ENCODE measurements at regions not wholly inside any gene's neighbourhood (a gene's known extent, or its start where the extent isn't known, plus 50 kb on each side); places are given as distances from the start of the nearest gene placed in this dataset.

DNA sequence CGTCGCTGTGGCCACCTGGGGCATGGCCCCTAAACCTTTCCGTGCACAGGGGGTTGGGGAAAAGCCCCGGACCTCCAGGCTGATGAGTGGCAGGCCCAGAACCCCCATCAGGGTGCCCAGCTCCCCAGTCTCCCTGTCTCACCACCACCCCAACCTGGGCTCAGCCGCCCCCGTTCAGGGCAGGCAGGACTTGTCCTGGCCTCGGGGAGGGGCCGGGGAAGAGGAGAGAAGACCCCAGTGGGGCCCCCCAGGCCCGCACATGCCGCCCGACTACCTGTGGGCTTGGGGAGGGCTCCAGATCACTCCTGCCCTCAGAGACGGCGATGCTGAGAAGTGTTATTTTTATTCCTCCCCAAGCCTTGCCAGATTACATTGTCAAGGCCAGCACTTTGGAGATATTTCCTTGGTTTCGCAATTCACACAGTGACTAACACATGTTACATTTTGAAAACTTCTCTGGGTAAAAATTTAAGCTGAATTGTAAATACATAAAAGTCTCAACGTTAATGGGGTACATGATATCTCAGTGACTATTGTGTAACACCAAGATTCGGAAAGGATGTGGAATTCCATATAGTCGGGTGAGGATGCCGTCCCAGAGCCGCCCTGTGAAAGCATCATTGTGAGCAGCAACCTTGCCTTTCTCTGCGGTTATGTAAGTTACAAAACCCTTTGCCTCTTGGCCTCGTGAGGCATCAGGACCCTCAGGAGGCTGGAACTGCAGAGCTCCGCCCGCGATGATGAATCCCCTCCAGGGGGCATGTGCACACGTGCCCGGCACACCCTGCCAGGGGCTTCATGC, 85.6 kb upstream of the DIO3 start:
- Histone ChIP-seq H3K27ac (ENCODE audit: low read depth in 1 of 2, low read length in 2 of 2) (no peak overlapping the region), H3K9me3 (ENCODE audit: control insufficient read depth, low read length) (no peaks in the 10 kb centered on the region), H3K27me3 (ENCODE audit: control insufficient read depth in 1 of 2, insufficient read depth in 2 of 2, low read length in 1 of 2) (no peaks in the 10 kb centered on the region), H3K4me3 (ENCODE audit: low read length in 2 of 2) (no peak overlapping the region), H3K4me1 (ENCODE audit: control insufficient read depth in 1 of 2, insufficient read depth in 2 of 2, low read length in 2 of 2) (no peaks in the 10 kb centered on the region), H3K36me3 (ENCODE audit: control insufficient read depth in 1 of 2, insufficient read depth in 2 of 2, low read length in 1 of 2) (no peaks in the 10 kb centered on the region)
- intact Hi-C loops (cut with DNase I), result no loop called here
- WGBS, 2 donors, result 53 to 54% methylated on average over 24 to 26 of the region's 26 CpGs
- ATAC-seq (ENCODE audit: low FRiP score), result peak; percentile 63
- DNase-seq, result peak in 1 of 2 donors; percentile 72

- Histone ChIP-seq H3K9me3 (ENCODE audit: control insufficient read depth, low read length) (no peaks in the 10 kb centered on the region), H3K36me3 (ENCODE audit: control insufficient read depth in 1 of 2, insufficient read depth in 2 of 2, low read length in 1 of 2) (no peaks in the 10 kb centered on the region), H3K27me3 (ENCODE audit: control insufficient read depth in 1 of 2, insufficient read depth in 2 of 2, low read length in 1 of 2) (no peaks in the 10 kb centered on the region), H3K4me1 (ENCODE audit: control insufficient read depth in 1 of 2, insufficient read depth in 2 of 2, low read length in 2 of 2) (no peaks in the 10 kb centered on the region), H3K27ac (ENCODE audit: low read depth in 1 of 2, low read length in 2 of 2) (no peak overlapping the region), H3K4me3 (ENCODE audit: low read length in 2 of 2) (no peak overlapping the region)
- intact Hi-C loops (cut with DNase I), result no loop called here
- 75 to 76% methylated on average over 9 of the region's 9 CpGs for WGBS, 2 donors
- DNase-seq (no peak), ATAC-seq (ENCODE audit: low FRiP score) (no peak)
Measured at GRCh38 chr14:101476258-101476915, 84.9 kb upstream of the DIO3 start.

DNA sequence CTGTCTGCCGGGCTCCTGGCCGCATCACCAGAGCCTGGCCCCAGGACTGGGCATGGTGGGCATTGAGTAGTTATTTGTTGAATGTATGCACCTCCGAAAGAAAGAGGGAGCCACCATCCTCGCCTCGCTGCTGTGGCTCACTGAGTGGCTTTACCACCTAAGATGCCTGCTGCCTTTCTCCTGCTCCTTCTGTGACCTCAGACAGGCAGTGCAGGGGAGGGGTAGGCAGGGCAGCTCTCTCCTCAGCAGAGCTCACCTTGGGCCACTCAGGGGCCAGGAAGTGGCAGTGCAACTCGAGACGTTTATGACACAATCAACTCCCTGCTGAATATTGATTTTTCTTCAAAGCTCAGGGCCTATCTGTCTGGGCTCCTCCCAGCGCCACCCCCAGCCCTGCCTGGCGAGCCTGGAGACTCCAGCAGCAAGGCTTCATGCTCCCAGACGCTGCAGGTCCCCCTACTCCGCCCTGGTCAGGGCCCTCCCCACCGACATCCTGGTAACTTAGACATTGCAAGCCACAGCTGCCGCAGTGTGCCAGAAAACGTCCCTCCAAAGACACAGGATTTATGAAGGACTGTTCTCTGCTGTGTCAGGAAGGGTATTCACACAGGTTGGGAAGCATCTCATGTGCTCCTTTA, 84.3 kb upstream of the DIO3 start:
- H3K4me1 ChIP-seq (ENCODE audit: control insufficient read depth in 1 of 2, insufficient read depth in 2 of 2, low read length in 2 of 2), result no peaks in the 10 kb centered on the region
- peak in 1 of 2 donors; percentile 67 for DNase-seq
- 44 to 60% methylated on average over 14 of the region's 14 CpGs for WGBS, 2 donors
- H3K27ac ChIP-seq (ENCODE audit: low read depth in 1 of 2, low read length in 2 of 2), result no peak overlapping the region
- intact Hi-C loops (cut with DNase I), result no loop called here
- H3K36me3 ChIP-seq (ENCODE audit: control insufficient read depth in 1 of 2, insufficient read depth in 2 of 2, low read length in 1 of 2), result no peaks in the 10 kb centered on the region
- H3K9me3 ChIP-seq (ENCODE audit: control insufficient read depth, low read length), result no peaks in the 10 kb centered on the region
- no peak overlapping the region for H3K4me3 ChIP-seq (ENCODE audit: low read length in 2 of 2)
- H3K27me3 ChIP-seq (ENCODE audit: control insufficient read depth in 1 of 2, insufficient read depth in 2 of 2, low read length in 1 of 2), result no peaks in the 10 kb centered on the region
- no peak for ATAC-seq (ENCODE audit: low FRiP score)

DNA sequence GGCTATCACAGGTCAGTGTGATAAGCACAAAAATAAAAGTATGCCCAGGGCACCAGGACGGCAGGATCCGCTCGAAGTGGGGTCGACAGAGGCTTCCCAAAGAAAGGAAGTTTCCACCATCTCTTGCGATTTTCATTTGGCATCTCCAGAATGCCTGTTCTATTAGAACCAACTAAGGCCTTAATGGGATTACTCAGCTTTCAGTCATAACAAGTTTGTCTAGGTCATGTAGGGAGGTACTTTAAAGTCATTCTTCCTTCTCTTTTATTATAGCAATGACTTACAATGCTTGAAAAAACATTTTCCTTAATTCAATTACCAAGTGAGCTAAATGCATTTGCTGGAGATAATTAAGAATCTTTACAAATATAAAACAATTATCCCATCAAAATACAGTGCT, 83.6 kb upstream of the DIO3 start:
- Histone ChIP-seq H3K36me3 (ENCODE audit: control insufficient read depth in 1 of 2, insufficient read depth in 2 of 2, low read length in 1 of 2) (no peaks in the 10 kb centered on the region), H3K27me3 (ENCODE audit: control insufficient read depth in 1 of 2, insufficient read depth in 2 of 2, low read length in 1 of 2) (no peaks in the 10 kb centered on the region), H3K9me3 (ENCODE audit: control insufficient read depth, low read length) (no peaks in the 10 kb centered on the region), H3K27ac (ENCODE audit: low read depth in 1 of 2, low read length in 2 of 2) (no peak overlapping the region), H3K4me3 (ENCODE audit: low read length in 2 of 2) (no peak overlapping the region), H3K4me1 (ENCODE audit: control insufficient read depth in 1 of 2, insufficient read depth in 2 of 2, low read length in 2 of 2) (no peaks in the 10 kb centered on the region)
- WGBS, 2 donors, result 72 to 82% methylated on average over 5 of the region's 5 CpGs
- intact Hi-C loops (cut with DNase I), result no loop called here
- DNase-seq (no peak), ATAC-seq (ENCODE audit: low FRiP score) (no peak)

GRCh38 chr14:101478096-101478495, 83.2 kb upstream of the DIO3 start:
- ATAC-seq (ENCODE audit: low FRiP score) (no peak), DNase-seq (peak in 1 of 2 donors; percentile 59)
- no peak overlapping the region for H3K27ac ChIP-seq (ENCODE audit: low read depth in 1 of 2, low read length in 2 of 2)
- H3K9me3 ChIP-seq (ENCODE audit: control insufficient read depth, low read length), result no peaks in the 10 kb centered on the region
- no peaks in the 10 kb centered on the region for H3K27me3 ChIP-seq (ENCODE audit: control insufficient read depth in 1 of 2, insufficient read depth in 2 of 2, low read length in 1 of 2)
- H3K4me1 ChIP-seq (ENCODE audit: control insufficient read depth in 1 of 2, insufficient read depth in 2 of 2, low read length in 2 of 2), result no peaks in the 10 kb centered on the region
- intact Hi-C loops (cut with DNase I), result no loop called here
- WGBS, 2 donors, result 57 to 63% methylated on average over 13 of the region's 13 CpGs
- H3K36me3 ChIP-seq (ENCODE audit: control insufficient read depth in 1 of 2, insufficient read depth in 2 of 2, low read length in 1 of 2), result no peaks in the 10 kb centered on the region
- no peak overlapping the region for H3K4me3 ChIP-seq (ENCODE audit: low read length in 2 of 2)

GRCh38 chr14:101478796-101479410, 82.4 kb upstream of the DIO3 start:
- no peak overlapping the region for H3K27ac ChIP-seq (ENCODE audit: low read depth in 1 of 2, low read length in 2 of 2)
- no peaks in the 10 kb centered on the region for H3K27me3 ChIP-seq (ENCODE audit: control insufficient read depth in 1 of 2, insufficient read depth in 2 of 2, low read length in 1 of 2)
- no peaks in the 10 kb centered on the region for H3K36me3 ChIP-seq (ENCODE audit: control insufficient read depth in 1 of 2, insufficient read depth in 2 of 2, low read length in 1 of 2)
- DNase-seq (peak in 1 of 2 donors; percentile 39), ATAC-seq (ENCODE audit: low FRiP score) (no peak)
- no peak overlapping the region for H3K4me3 ChIP-seq (ENCODE audit: low read length in 2 of 2)
- WGBS, 2 donors, result 87 to 91% methylated on average over 13 of the region's 13 CpGs
- no peaks in the 10 kb centered on the region for H3K9me3 ChIP-seq (ENCODE audit: control insufficient read depth, low read length)
- intact Hi-C loops (cut with DNase I), result no loop called here
- H3K4me1 ChIP-seq (ENCODE audit: control insufficient read depth in 1 of 2, insufficient read depth in 2 of 2, low read length in 2 of 2), result no peaks in the 10 kb centered on the region

- Histone ChIP-seq H3K36me3 (ENCODE audit: control insufficient read depth in 1 of 2, insufficient read depth in 2 of 2, low read length in 1 of 2) (no peaks in the 10 kb centered on the region), H3K4me3 (ENCODE audit: low read length in 2 of 2) (no peak overlapping the region), H3K27ac (ENCODE audit: low read depth in 1 of 2, low read length in 2 of 2) (no peak overlapping the region), H3K4me1 (ENCODE audit: control insufficient read depth in 1 of 2, insufficient read depth in 2 of 2, low read length in 2 of 2) (no peaks in the 10 kb centered on the region), H3K9me3 (ENCODE audit: control insufficient read depth, low read length) (no peaks in the 10 kb centered on the region), H3K27me3 (ENCODE audit: control insufficient read depth in 1 of 2, insufficient read depth in 2 of 2, low read length in 1 of 2) (no peaks in the 10 kb centered on the region)
- DNase-seq (peak in 1 of 2 donors; percentile 45), ATAC-seq (ENCODE audit: low FRiP score) (no peak)
- WGBS, 2 donors, result 71 to 75% methylated on average over 12 of the region's 12 CpGs
- intact Hi-C loops (cut with DNase I), result no loop called here
Measured at GRCh38 chr14:101480022-101480746, 81.1 kb upstream of the DIO3 start.

- Histone ChIP-seq H3K27me3 (ENCODE audit: control insufficient read depth in 1 of 2, insufficient read depth in 2 of 2, low read length in 1 of 2) (no peaks in the 10 kb centered on the region), H3K27ac (ENCODE audit: low read depth in 1 of 2, low read length in 2 of 2) (no peak overlapping the region), H3K36me3 (ENCODE audit: control insufficient read depth in 1 of 2, insufficient read depth in 2 of 2, low read length in 1 of 2) (no peaks in the 10 kb centered on the region), H3K4me3 (ENCODE audit: low read length in 2 of 2) (no peak overlapping the region), H3K4me1 (ENCODE audit: control insufficient read depth in 1 of 2, insufficient read depth in 2 of 2, low read length in 2 of 2) (no peaks in the 10 kb centered on the region), H3K9me3 (ENCODE audit: control insufficient read depth, low read length) (no peaks in the 10 kb centered on the region)
- ATAC-seq (ENCODE audit: low FRiP score) (no peak), DNase-seq (peak in 1 of 2 donors; percentile 59)
- intact Hi-C loops (cut with DNase I), result no loop called here
- 24 to 28% methylated on average over 16 of the region's 16 CpGs for WGBS, 2 donors
Measured at GRCh38 chr14:101480747-101481530, 80.4 kb upstream of the DIO3 start.
